Iris pigment epithelial cell (primary cell): ENCODE measurements at regions not wholly inside any gene's neighbourhood (a gene's known extent, or its start where the extent isn't known, plus 50 kb on each side); places are given as distances from the start of the nearest gene placed in this dataset.
"Not testable (repeated sequence)": the region's sequence is repeated elsewhere in the genome, so short reads cannot be mapped to it uniquely, and the experiment has no call there.

ENCODE experiments used
- DNase-seq: peaks from one replicate; pipeline ENCODE4 v3.0.0-alpha.2; 2011; ENCODE audit warnings: low read depth

- DNase-seq = peak; percentile 1
Observed at GRCh38 chr6:57708061-57708460, 390.6 kb downstream of the PRIM2 start.

- peak; percentile 9 for DNase-seq
Observed at GRCh38 chr6:57722546-57722945, 405.1 kb downstream of the PRIM2 start.

- DNase-seq = not testable (repeated sequence)
Observed at GRCh38 chr6:57723815-57724401, 406.5 kb downstream of the PRIM2 start.

- DNase-seq = not testable (repeated sequence)
Observed at GRCh38 chr6:57729407-57729806, 412.0 kb downstream of the PRIM2 start.

- not testable (repeated sequence) for DNase-seq
Observed at GRCh38 chr6:57730726-57731125, 413.3 kb downstream of the PRIM2 start.

- DNase-seq = not testable (repeated sequence)
Observed at GRCh38 chr6:57747716-57748115, 430.3 kb downstream of the PRIM2 start.

GRCh38 chr6:57759850-57760249 is 442.4 kb downstream of the PRIM2 start:
- DNase-seq = not testable (repeated sequence)

GRCh38 chr6:57792720-57793397 is 475.4 kb downstream of the PRIM2 start:
- DNase-seq = peak; percentile 17

GRCh38 chr6:57793398-57793762 is 475.9 kb downstream of the PRIM2 start:
- DNase-seq = peak; percentile 40

- peak; percentile 73 for DNase-seq
Observed at GRCh38 chr6:57799703-57800479, 482.5 kb downstream of the PRIM2 start.

GRCh38 chr6:57808581-57808980 is 491.2 kb downstream of the PRIM2 start:
- peak; percentile 72 for DNase-seq

- DNase-seq = not testable (repeated sequence)
Observed at GRCh38 chr6:57809454-57809853, 492.0 kb downstream of the PRIM2 start.

GRCh38 chr6:57813271-57814075 is 496.0 kb downstream of the PRIM2 start:
- peak; percentile 60 for DNase-seq

GRCh38 chr6:57815826-57816225 is 498.4 kb downstream of the PRIM2 start:
- peak; percentile 21 for DNase-seq

- not testable (repeated sequence) for DNase-seq
Observed at GRCh38 chr6:57821325-57821724, 503.9 kb downstream of the PRIM2 start.

- not testable (repeated sequence) for DNase-seq
Observed at GRCh38 chr6:57822448-57822847, 505.0 kb downstream of the PRIM2 start.

- DNase-seq = peak; percentile 87
Observed at GRCh38 chr6:57822896-57823358, 505.5 kb downstream of the PRIM2 start.

- DNase-seq = not testable (repeated sequence)
Observed at GRCh38 chr6:57837622-57838209, 520.3 kb downstream of the PRIM2 start.

GRCh38 chr6:57841551-57841950 is 524.1 kb downstream of the PRIM2 start:
- DNase-seq = not testable (repeated sequence)

- DNase-seq = peak; percentile 2
Observed at GRCh38 chr6:57853745-57854407, 536.4 kb downstream of the PRIM2 start.
